Progenitor cell of endocrine pancreas (in vitro differentiated cells): ENCODE measurements at regions not wholly inside any gene's neighbourhood (a gene's known extent, or its start where the extent isn't known, plus 50 kb on each side); places are given as distances from the start of the nearest gene placed in this dataset.

Experiments used
- DNase-seq: peaks from one replicate; pipeline ENCODE4 v3.0.0; 2021; ENCODE audit warnings: low spot score; ENCODE audit not compliant: unreplicated experiment
- H3K27ac Mint-ChIP-seq: 2 replicates; pipeline ENCODE4 v1.8.0; 2021; ENCODE audit warnings: mild to moderate bottlenecking, moderate library complexity, mixed read lengths
- H3K27me3 Mint-ChIP-seq: 2 replicates; pipeline ENCODE4 v1.8.0; 2021; ENCODE audit warnings: mixed read lengths
- H3K36me3 Mint-ChIP-seq: 2 replicates; pipeline ENCODE4 v1.8.0; 2022; ENCODE audit warnings: mixed read lengths; ENCODE audit not compliant: insufficient read depth
- H3K4me1 Mint-ChIP-seq: 2 replicates; pipeline ENCODE4 v1.8.0; 2021; ENCODE audit warnings: low read depth, mixed read lengths
- H3K4me3 Mint-ChIP-seq: 2 replicates; pipeline ENCODE4 v1.8.0; 2021; ENCODE audit warnings: low read depth, mild to moderate bottlenecking, moderate library complexity, mixed read lengths
- H3K9me3 Mint-ChIP-seq: 2 replicates; pipeline ENCODE4 v1.8.0; 2021; ENCODE audit warnings: low read depth, mixed read lengths
- TF ChIP-seq, protein P1 (sequence below): fragments of 200-600 bp; sonication (generic); IDR thresholded peaks from one replicate; pipeline ENCODE4 v1.5.0; 2021; ENCODE audit warnings: antibody characterized with exemption, mild to moderate bottlenecking; ENCODE audit not compliant: unreplicated experiment

DNA sequence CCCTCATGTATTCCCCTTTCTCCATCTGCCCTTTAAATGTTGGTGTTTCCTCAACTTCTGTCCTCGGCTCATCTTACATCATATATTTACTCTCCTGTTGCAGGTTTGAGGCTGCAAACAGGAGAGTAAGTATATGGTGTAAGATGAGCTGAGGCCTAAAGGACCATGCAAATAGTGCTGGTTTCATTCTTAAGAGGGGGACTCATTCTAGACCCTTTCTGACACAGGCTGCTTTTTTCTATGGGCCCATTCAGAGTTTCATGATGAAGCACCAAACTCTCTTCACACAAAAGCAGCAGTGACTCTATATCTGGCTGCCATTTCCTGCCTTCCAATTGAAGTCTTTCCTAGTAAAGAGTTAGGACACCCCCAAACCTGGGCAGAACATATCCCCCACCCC lies 218.5 kb downstream of the PHLDA1 start:
- H3K36me3 Mint-ChIP-seq = no peaks in the 10 kb centered on the region
- TF ChIP-seq, protein P1, sequence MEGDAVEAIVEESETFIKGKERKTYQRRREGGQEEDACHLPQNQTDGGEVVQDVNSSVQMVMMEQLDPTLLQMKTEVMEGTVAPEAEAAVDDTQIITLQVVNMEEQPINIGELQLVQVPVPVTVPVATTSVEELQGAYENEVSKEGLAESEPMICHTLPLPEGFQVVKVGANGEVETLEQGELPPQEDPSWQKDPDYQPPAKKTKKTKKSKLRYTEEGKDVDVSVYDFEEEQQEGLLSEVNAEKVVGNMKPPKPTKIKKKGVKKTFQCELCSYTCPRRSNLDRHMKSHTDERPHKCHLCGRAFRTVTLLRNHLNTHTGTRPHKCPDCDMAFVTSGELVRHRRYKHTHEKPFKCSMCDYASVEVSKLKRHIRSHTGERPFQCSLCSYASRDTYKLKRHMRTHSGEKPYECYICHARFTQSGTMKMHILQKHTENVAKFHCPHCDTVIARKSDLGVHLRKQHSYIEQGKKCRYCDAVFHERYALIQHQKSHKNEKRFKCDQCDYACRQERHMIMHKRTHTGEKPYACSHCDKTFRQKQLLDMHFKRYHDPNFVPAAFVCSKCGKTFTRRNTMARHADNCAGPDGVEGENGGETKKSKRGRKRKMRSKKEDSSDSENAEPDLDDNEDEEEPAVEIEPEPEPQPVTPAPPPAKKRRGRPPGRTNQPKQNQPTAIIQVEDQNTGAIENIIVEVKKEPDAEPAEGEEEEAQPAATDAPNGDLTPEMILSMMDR = no peak
- peaks cover 10% of the 10 kb centered on the region for H3K27me3 Mint-ChIP-seq
- peaks cover 12% of the 10 kb centered on the region for H3K4me1 Mint-ChIP-seq
- peaks cover 5% of the 10 kb centered on the region for H3K9me3 Mint-ChIP-seq
- no peak overlapping the region for H3K27ac Mint-ChIP-seq
- no peak for DNase-seq
- H3K4me3 Mint-ChIP-seq = no peak overlapping the region

DNA sequence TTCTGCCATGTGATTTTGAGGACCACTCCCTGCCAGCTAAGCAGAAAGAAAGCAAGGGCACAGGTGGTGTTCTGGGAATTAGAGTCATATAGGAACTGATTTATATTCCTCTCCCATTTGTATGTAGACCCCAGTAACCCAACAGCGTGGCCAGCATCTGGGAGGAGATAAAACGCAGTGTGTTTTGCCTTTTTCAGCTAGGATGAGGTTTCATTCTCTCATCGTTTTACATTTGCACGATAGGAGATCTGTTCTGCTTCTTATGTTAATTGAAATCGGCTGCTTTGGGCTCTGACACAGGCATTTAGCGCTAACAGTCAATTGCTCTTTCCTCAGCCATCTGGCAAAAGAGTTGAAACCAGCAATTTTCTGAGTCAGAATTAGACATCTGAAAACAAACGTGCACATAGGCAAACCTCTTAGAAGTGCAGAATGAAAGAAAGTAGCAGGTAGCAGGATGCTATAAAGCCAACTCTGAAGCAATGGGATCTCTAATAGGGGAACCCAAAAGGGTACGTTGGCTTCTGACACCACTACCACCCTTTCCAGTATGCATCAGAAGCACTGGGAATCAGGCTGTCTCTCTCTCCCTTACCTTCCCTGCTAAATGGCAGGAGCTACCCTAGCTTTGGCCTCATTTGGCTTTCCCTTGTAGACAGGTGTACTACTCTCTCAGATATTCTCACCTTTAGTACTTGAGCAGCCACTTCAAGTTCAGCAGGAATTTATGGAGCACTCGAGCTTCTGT lies 219.1 kb downstream of the PHLDA1 start:
- no peaks in the 10 kb centered on the region for H3K36me3 Mint-ChIP-seq
- H3K27ac Mint-ChIP-seq = no peak overlapping the region
- H3K4me1 Mint-ChIP-seq = peaks cover 12% of the 10 kb centered on the region
- no peak overlapping the region for H3K4me3 Mint-ChIP-seq
- TF ChIP-seq, protein P1 = no peak
- H3K27me3 Mint-ChIP-seq = peaks cover 10% of the 10 kb centered on the region
- peaks cover 7% of the 10 kb centered on the region for H3K9me3 Mint-ChIP-seq
- no peak for DNase-seq

DNA sequence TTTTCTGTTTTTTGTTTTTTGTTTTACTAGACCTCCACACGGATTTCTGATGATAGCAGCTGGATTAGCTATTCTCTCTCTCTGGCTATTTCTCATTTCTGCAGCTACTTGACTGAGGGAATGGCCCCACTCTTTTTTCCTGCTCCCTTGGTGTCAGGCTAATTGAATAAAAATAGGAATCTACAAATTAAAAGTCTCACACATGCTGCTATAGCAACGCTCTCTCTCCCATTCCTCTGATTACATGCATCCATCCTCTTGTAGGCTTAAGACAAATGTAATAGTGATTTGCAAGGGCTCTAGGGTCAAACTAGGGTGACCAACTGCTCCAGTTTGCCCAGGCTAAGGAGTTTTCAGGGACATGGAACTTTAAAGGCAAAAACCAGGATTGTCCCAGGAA lies 221.8 kb downstream of the PHLDA1 start:
- Mint-ChIP-seq H3K27ac (no peak overlapping the region), H3K4me3 (no peak overlapping the region)

DNA sequence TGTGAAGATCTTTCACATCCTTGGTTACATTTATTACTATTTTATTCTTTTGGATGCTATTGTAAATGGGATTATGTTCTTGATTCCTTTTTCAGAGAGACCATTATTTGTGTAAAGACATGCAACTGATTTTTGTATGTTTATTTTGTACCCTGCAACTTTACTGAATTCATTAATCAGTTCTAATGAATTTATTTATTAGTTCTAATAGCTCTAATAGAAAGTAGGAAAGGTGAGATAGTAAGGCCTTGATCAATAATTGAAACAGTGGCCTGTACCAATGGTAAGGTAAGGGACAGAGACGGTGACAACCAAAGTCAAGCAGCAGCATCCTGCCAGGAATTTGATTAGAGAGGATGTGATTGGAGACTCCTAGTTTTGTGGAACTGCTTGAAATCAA lies 224.1 kb downstream of the PHLDA1 start:
- Mint-ChIP-seq H3K27ac (no peak overlapping the region), H3K4me3 (no peak overlapping the region), H3K27me3 (peaks cover 4% of the 10 kb centered on the region), H3K4me1 (peaks cover 7% of the 10 kb centered on the region), H3K9me3 (peaks cover 13% of the 10 kb centered on the region), H3K36me3 (no peaks in the 10 kb centered on the region)
- no peak for DNase-seq
- TF ChIP-seq, protein P1 = no peak

More for the DNA sequence above, 221.8 kb downstream of the PHLDA1 start:
- Mint-ChIP-seq H3K36me3 (no peaks in the 10 kb centered on the region), H3K9me3 (peaks cover 13% of the 10 kb centered on the region), H3K4me1 (peaks cover 11% of the 10 kb centered on the region), H3K27me3 (peaks cover 10% of the 10 kb centered on the region)
- TF ChIP-seq, protein P1 = no peak
- no peak for DNase-seq

DNA sequence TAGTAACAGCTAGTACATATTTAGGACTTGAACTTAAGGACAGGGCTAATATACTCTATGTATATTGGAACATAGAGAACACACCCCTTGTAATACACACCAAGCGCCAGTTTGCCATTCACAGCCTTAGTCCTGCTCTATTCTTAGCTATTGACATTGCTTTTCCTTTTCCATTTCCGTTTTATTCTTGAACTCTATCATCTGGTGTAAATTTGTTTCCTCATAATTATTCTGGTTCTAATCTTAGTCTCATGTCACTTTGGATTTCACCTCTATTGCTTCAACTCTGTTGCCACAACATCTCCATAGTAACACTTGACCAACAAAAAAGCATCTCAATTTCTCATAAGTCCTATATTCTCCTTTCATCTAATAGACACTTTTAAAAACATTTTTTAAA lies 225.7 kb downstream of the PHLDA1 start:
- Mint-ChIP-seq H3K27me3 (no peaks in the 10 kb centered on the region), H3K4me3 (no peak overlapping the region), H3K4me1 (peaks cover 6% of the 10 kb centered on the region), H3K9me3 (peaks cover 13% of the 10 kb centered on the region), H3K36me3 (no peaks in the 10 kb centered on the region), H3K27ac (no peak overlapping the region)
- DNase-seq = no peak
- TF ChIP-seq, protein P1 = no peak
